GM10248 (cell line): ENCODE measurements at regions not wholly inside any gene's neighbourhood (a gene's known extent, or its start where the extent isn't known, plus 50 kb on each side); places are given as distances from the start of the nearest gene placed in this dataset.
A peak's percentile ranks its signal among the peaks of the same experiment; 100 is the strongest.

Source experiments
- CTCF ChIA-PET: fragments of 300-600 bp; sonication (Branson Sonifier 250); formaldehyde crosslinking; extraction: SDS; loops from one replicate; lab custom pipeline; 2021; ENCODE audit warnings: antibody characterized with exemption; lab: Yijun Ruan, JAX
- POLR2A ChIA-PET: fragments of 350-650 bp; sonication (Branson Sonifier 250); formaldehyde crosslinking; extraction: SDS; loops from one replicate; lab custom pipeline; 2020; ENCODE audit warnings: antibody characterized with exemption; lab: Yijun Ruan, JAX
- DNase-seq: peaks from one replicate; pipeline ENCODE4 v3.0.0; 2012; ENCODE audit errors: extremely low spot score
- TF ChIP-seq, protein P1 (sequence below): IDR thresholded peaks from 2 replicates; pipeline ENCODE4 v1.5.1; 2012; ENCODE audit warnings: mild to moderate bottlenecking, low read depth; ENCODE audit errors: extremely low read depth, missing control alignments, control extremely low read depth

GRCh38 chr11:87974797-87975196 lies 200.4 kb downstream of the RAB38 start:
- CTCF ChIA-PET, result interaction anchor here (1.0 to 1.2 kb wide), 2 partner anchors 15 to 36 kb away, joined by 3 read pairs; no protein-coding TSS in a partner anchor
- TF ChIP-seq, protein P1, sequence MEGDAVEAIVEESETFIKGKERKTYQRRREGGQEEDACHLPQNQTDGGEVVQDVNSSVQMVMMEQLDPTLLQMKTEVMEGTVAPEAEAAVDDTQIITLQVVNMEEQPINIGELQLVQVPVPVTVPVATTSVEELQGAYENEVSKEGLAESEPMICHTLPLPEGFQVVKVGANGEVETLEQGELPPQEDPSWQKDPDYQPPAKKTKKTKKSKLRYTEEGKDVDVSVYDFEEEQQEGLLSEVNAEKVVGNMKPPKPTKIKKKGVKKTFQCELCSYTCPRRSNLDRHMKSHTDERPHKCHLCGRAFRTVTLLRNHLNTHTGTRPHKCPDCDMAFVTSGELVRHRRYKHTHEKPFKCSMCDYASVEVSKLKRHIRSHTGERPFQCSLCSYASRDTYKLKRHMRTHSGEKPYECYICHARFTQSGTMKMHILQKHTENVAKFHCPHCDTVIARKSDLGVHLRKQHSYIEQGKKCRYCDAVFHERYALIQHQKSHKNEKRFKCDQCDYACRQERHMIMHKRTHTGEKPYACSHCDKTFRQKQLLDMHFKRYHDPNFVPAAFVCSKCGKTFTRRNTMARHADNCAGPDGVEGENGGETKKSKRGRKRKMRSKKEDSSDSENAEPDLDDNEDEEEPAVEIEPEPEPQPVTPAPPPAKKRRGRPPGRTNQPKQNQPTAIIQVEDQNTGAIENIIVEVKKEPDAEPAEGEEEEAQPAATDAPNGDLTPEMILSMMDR, result no peak
- POLR2A ChIA-PET, result no interaction called here
- DNase-seq, result no peak

GRCh38 chr11:87972133-87972532 lies 203.1 kb downstream of the RAB38 start:
- CTCF ChIA-PET, result interaction anchor here (1.2 to 2.8 kb wide), 6 partner anchors 11 to 620 kb away, joined by 3 to 9 read pairs (median 4); no protein-coding TSS in a partner anchor
- POLR2A ChIA-PET, result no interaction called here

DNA sequence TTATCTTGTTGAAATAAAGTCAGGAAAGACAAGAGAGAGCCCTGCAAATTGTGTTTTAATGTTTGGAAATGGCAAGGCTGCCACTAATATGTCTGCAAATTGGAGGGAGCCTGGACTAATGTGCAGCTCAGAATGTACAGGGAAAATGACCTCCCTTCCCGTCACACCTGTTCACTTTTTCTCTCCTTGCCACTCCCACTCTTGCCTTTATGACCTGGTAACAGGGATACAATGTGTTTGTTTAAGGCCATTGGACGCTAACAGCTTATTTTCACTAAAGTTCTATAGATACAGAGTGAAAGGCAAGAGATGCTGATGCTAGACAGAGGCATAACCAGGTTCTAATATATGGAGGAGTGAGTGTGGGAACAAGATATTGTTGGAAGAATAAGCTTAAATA lies 203.9 kb downstream of the RAB38 start:
- ChIA-PET CTCF (interaction anchor here (0.7 to 2.8 kb wide), 7 partner anchors 10 to 619 kb away, joined by 3 to 9 read pairs (median 4); no protein-coding TSS in a partner anchor), POLR2A (no interaction called here)
- TF ChIP-seq, protein P1, result no peak
- DNase-seq, result no peak

More at GRCh38 chr11:87972133-87972532, 203.1 kb downstream of the RAB38 start:
- DNase-seq, result peak; percentile 10
- TF ChIP-seq, protein P1, result no peak

GRCh38 chr11:87970762-87971161 lies 204.5 kb downstream of the RAB38 start:
- ChIA-PET POLR2A (no interaction called here), CTCF (interaction anchor here (0.7 to 2.8 kb wide), 7 partner anchors 9 to 619 kb away, joined by 3 to 9 read pairs (median 4); no protein-coding TSS in a partner anchor)
- TF ChIP-seq, protein P1, result no peak

GRCh38 chr11:87967459-87967858 lies 207.8 kb downstream of the RAB38 start:
- ChIA-PET POLR2A (no interaction called here), CTCF (interaction anchor here (1.5 to 2.3 kb wide), 3 partner anchors 8 to 585 kb away, joined by 3 to 5 read pairs (median 5); no protein-coding TSS in a partner anchor)
- TF ChIP-seq, protein P1, result no peak
- no peak for DNase-seq

More at GRCh38 chr11:87970762-87971161, 204.5 kb downstream of the RAB38 start:
- DNase-seq, result no peak

GRCh38 chr11:87966694-87967093 lies 208.5 kb downstream of the RAB38 start:
- ChIA-PET POLR2A (no interaction called here), CTCF (interaction anchor here (1.5 to 2.3 kb wide), 3 partner anchors 8 to 585 kb away, joined by 3 to 5 read pairs (median 5); no protein-coding TSS in a partner anchor)
- no peak for DNase-seq
- TF ChIP-seq, protein P1, result no peak

DNA sequence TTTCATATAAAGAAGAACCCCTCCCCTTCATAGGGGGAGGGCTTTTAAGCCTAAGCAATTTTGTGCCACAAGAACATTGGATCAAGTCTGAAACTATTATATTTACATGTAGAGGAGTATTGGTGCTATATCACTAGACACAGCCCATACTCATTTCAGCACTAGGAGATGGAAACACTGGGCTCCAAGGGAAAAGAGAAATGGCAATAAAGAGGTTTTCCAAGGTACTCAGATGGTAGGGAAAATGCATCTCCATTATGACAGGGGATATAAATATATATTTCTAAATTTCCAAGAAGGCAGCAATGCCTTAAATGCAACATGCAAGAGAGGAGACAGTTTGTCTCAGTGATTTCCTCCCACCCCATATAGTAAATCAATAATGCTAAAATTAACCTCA lies 209.0 kb downstream of the RAB38 start:
- ChIA-PET POLR2A (no interaction called here), CTCF (no interaction called here)
- TF ChIP-seq, protein P1, result no peak
- DNase-seq, result no peak
